H1 (cell line): ENCODE measurements at regions not wholly inside any gene's neighbourhood (a gene's known extent, or its start where the extent isn't known, plus 50 kb on each side); places are given as distances from the start of the nearest gene placed in this dataset.

Source experiments
- BRCA1 ChIP-seq: IDR thresholded peaks from 2 replicates; pipeline ENCODE4 v1.6.1; 2012; ENCODE audit warnings: low read depth, low read length, improper control_type of control experiment
- RBBP5 ChIP-seq: IDR thresholded peaks from 2 replicates; pipeline ENCODE4 v1.7.1; 2012; ENCODE audit warnings: low read depth, mild to moderate bottlenecking, inconsistent platforms, low read length, moderate library complexity, borderline replicate concordance
- SAP30 ChIP-seq: fragments of 300-600 bp; sonication (generic); IDR thresholded peaks from 2 replicates; pipeline ENCODE4 v1.7.1; 2012; ENCODE audit warnings: low read length, moderate library complexity, mild to moderate bottlenecking, inconsistent platforms; ENCODE audit not compliant: insufficient read depth, insufficient replicate concordance
- SIRT6 ChIP-seq: IDR thresholded peaks from one replicate; pipeline ENCODE4 v1.7.1; 2012; ENCODE audit warnings: low read length, inconsistent platforms
- TCF12 ChIP-seq: IDR thresholded peaks from 2 replicates; pipeline ENCODE4 v1.6.1; 2011; ENCODE audit warnings: low read depth, mild to moderate bottlenecking, low read length

DNA sequence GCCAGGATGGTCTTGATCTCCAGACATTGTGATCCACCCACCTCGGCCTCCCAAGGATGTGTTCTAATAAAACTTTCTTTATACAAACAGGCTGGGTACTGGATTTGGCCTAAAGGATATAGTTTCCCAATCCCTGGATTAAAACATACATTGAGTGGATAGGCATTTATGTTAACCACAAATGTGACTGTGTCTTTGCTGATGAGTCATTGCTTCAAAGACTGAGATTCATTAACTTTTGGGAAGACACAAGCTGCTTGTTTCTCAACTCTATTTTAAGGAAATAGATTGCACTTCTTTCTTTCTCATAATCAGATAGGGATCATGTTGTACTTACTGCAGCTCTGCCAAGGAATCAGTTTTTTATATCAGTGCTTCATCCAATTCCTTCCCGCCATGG lies 131.3 kb upstream of the AGA start (continued):
- TF ChIP-seq SIRT6 = no peak
- no peak for TF ChIP-seq BRCA1
- TF ChIP-seq SAP30 = no peak
- no peak for TF ChIP-seq TCF12
- no peak for TF ChIP-seq RBBP5
